ENCODE measurements at regions not wholly inside any gene's neighbourhood (a gene's known extent, or its start where the extent isn't known, plus 50 kb on each side); places are given as distances from the start of the nearest gene placed in this dataset.

DNA sequence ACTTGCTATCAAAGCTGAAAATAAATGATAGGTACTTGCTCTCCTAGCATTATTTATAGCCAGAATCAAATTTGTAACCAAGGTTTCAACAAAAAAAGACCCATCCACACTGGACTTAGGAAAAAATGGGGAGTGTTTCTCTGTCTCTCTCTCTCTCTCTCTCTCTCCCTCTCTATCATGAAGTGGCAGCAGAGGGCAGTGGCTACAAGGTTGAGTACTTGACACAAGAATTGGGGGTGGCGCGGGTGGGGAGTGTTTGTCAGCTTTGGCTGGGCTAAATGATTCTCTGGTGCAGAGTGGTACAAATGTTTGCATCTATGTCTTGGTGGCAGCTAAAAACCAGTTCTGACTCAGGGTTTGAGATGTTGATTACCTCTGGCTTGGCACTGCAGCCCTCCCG, 85.0 kb downstream of the RBM43 start:
- TF ChIP-seq, protein P1, sequence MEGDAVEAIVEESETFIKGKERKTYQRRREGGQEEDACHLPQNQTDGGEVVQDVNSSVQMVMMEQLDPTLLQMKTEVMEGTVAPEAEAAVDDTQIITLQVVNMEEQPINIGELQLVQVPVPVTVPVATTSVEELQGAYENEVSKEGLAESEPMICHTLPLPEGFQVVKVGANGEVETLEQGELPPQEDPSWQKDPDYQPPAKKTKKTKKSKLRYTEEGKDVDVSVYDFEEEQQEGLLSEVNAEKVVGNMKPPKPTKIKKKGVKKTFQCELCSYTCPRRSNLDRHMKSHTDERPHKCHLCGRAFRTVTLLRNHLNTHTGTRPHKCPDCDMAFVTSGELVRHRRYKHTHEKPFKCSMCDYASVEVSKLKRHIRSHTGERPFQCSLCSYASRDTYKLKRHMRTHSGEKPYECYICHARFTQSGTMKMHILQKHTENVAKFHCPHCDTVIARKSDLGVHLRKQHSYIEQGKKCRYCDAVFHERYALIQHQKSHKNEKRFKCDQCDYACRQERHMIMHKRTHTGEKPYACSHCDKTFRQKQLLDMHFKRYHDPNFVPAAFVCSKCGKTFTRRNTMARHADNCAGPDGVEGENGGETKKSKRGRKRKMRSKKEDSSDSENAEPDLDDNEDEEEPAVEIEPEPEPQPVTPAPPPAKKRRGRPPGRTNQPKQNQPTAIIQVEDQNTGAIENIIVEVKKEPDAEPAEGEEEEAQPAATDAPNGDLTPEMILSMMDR (conservative IDR thresholded peaks at IDR 0.05; ENCODE audit: low read depth, low read length), result no peak
- no peak for DNase-seq (ENCODE audit: low read depth)
- no peak overlapping the region for H3K4me3 ChIP-seq (ENCODE audit: low read depth, low read length)

DNA sequence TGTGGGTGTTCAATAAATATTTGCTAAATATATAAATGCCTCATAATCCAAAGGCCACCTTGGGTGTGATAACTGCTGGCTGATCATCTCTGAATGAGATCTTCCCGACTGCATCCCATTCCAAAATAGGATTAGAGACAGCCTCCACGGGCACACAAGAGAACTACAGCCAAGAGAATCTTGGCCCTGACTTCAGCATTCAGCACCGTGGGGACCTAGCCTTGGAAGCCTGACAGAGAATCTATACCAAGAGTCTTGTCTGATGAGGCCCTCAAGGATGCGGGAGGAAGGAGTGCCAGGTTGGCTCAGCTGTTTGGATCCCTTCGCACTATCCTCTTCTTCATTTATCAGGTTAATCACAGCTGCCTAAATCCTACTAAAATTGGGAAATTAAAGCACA, 85.8 kb downstream of the RBM43 start:
- TF ChIP-seq, protein P1 (conservative IDR thresholded peaks at IDR 0.05; ENCODE audit: low read depth, low read length), result no peak
- DNase-seq (ENCODE audit: low read depth), result no peak
- H3K4me3 ChIP-seq (ENCODE audit: low read depth, low read length), result no peak overlapping the region

DNA sequence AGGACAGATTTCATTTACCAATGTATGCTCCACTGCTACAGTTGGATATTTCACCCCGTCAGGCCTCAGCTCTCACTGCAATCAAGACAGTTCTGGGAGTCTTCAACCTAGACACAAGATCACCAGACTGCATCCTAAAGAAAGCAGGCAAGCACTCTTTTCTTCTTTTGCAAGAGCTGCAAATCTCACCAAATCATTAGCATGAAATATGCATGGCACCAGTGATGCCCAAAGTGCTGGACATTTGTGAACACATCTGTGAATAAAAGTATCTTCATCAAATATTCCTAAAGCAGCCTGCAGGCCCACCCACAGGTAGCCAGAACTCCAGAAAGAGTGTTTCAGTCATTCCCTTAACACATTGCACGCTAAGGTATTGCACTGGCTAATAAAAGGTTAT, 87.5 kb downstream of the RBM43 start:
- H3K4me3 ChIP-seq (ENCODE audit: low read depth, low read length), result no peak overlapping the region
- DNase-seq (ENCODE audit: low read depth), result no peak
- TF ChIP-seq, protein P1 (conservative IDR thresholded peaks at IDR 0.05; ENCODE audit: low read depth, low read length), result no peak

DNA sequence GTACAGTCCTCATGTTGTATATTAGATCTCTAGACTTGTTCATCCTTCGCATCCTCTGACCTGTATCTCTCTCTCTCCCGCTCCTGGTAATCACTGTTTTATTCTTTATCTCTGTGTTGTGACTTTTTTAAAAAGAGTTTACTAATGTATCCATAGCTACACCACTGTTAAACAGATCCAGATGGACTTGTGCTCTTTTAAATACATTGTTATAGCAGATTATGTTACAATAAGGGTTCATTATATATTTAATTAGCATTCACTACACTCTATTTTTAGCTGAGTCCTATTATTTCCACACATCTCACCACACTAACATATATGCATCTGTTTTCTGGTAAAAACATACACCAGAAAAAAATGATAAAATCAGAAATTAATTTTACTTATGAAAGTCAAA, 90.5 kb downstream of the RBM43 start:
- no peak for DNase-seq (ENCODE audit: low read depth)
- TF ChIP-seq, protein P1 (conservative IDR thresholded peaks at IDR 0.05; ENCODE audit: low read depth, low read length), result no peak
- H3K4me3 ChIP-seq (ENCODE audit: low read depth, low read length), result no peak overlapping the region

DNA sequence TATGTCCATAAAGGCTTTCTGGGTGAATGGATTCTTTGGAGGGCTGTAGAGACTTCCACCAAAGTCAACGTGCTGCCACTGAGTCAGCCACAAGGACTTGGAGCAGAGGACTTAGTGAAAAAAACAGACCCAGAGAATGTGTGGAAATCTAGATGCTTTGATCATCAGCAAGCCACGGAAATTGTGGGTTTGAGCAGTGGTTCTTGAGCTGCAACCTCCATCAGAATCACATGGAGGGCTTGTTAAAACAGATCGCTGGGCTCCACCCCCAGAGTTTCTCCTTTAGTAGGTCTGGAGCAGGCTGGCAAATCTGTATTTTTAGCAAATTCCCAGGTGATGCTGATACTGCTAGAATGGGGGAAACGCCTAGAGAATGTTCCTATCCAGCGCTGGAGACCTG, 95.3 kb downstream of the RBM43 start:
- TF ChIP-seq, protein P1 (conservative IDR thresholded peaks at IDR 0.05; ENCODE audit: low read depth, low read length), result no peak
- no peak overlapping the region for H3K4me3 ChIP-seq (ENCODE audit: low read depth, low read length)
- DNase-seq (ENCODE audit: low read depth), result no peak

DNA sequence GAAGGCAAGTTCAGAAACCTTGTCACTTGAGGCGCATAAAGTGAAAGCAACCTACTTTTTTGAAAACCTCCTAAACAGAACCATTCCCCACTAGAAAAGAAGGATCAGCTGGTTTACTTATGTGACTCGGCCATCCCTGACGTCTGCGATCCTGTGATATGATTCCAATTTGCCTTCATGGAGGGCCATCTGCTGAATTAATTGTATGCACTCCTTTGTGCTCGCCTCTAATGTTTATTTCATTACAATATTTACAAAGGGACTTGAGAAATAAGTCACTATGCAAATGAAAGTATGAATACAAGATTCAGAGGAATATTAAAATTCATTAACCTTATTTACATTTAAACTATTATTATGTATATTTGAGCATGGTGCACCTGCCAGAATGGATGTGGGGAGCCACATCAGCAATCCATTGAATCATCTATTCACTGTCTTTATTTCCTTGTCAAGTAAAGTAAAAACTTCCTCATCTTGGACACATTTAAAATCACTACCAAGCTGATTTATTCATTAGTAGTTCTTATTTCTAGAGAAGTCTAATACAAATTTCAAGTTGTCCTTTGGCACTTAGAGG, 96.5 kb downstream of the RBM43 start:
- TF ChIP-seq, protein P1 (conservative IDR thresholded peaks at IDR 0.05; ENCODE audit: low read depth, low read length), result no peak
- DNase-seq (ENCODE audit: low read depth), result no peak
- H3K4me3 ChIP-seq (ENCODE audit: low read depth, low read length), result no peak overlapping the region

DNA sequence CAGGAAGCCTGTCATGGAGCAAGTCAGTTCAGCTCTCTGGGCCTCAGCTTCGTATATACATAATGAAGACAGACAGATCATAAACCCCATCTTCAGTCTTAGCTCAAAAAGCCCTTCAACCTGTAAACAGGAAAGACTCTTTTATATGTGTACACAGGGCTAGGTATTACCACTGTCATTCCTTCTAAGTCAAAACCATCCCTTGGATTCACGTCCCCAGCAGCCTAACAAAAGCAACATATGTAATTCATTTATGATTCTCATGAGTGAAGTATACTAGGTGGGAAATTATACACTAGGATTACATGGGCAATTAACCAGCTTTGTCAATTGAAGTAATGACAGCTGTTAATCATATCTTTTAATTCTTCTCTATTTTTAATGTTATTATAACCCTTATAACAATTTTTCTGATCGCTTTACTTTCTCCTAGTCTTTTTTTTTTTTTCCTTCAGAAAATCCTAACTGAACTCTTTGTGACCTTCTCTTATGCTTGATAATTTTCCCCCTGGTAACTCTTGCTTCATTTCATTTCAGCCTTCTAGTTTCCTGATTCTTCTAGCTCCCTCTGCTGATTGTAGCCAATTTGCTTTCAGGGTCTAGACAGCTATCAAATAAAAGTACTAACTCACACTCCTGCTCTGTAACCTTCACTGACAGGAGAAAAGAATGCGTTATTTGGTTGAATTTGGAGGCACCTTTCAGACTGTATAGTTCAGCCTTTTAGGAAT, 99.7 kb downstream of the RBM43 start:
- TF ChIP-seq, protein P1 (conservative IDR thresholded peaks at IDR 0.05; ENCODE audit: low read depth, low read length), result peak; percentile 67
- DNase-seq (ENCODE audit: low read depth), result peak; percentile 72
- no peak overlapping the region for H3K4me3 ChIP-seq (ENCODE audit: low read depth, low read length)
